Caki2 (cell line): ENCODE measurements at regions not wholly inside any gene's neighbourhood (a gene's known extent, or its start where the extent isn't known, plus 50 kb on each side); places are given as distances from the start of the nearest gene placed in this dataset.

ENCODE experiments used
- DNase-seq: peaks from one replicate; pipeline ENCODE4 v3.0.0-alpha.2; 2015; ENCODE audit warnings: low read depth
- in situ Hi-C: cut with HindIII; loops from 2 replicates; pipeline ENCODE4 v1.10.0; 2016; ENCODE audit warnings: low sequenced_read_pairs, low pct_unique_long_range_greater_than_20kb, mixed read lengths

- DNase-seq: no peak
- in situ Hi-C loops: no loop called here
Observed at GRCh38 chr3:170792471-170792870, 77.5 kb downstream of the RPL22L1 start.

- DNase-seq: no peak
- in situ Hi-C loops: no loop called here
Observed at GRCh38 chr3:170790647-170791046, 79.3 kb downstream of the RPL22L1 start.

- no peak for DNase-seq
- in situ Hi-C loops: no loop called here
Observed at GRCh38 chr3:170787464-170787863, 82.5 kb downstream of the RPL22L1 start.

DNA sequence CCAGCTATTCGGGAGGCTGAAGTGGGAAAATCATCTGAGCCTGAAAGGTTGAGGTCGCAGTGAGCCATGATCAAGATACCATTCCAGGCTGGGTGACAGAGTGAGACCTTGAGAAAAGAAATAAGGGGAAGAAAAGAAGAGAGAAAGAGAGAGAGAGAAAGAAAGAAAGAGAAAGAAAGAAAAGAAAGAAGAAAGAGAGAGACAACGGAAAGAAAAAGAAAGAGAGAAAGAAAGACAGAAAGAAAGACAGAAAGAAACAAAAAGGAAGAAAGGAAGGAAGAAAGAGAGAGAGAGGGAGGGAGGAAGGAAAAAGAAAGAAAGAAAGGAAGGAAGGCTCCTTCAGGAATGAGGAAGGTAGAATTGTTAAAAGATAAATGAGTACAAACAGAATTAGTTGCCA lies 84.5 kb downstream of the RPL22L1 start:
- DNase-seq: no peak
- in situ Hi-C loops: no loop called here

DNA sequence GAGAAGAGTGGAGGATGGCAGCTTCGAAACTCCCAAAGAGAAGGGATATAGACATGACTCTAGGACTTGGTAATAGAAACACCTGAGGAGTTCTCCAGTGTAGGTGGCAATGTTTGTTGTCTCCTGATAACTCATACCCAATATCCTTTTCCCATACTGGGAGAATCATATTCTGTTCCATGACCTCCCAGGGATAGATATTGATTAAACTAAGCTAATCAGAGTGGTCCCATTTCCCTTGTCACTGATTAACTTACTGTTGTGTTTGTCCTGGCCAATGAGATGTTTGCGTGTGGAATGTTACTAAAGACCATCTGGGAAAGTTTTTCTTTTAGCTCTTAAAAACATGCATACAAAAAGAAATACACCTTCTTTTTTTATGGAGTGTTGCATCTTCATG lies 85.6 kb downstream of the RPL22L1 start:
- in situ Hi-C loops: no loop called here
- no peak for DNase-seq

DNA sequence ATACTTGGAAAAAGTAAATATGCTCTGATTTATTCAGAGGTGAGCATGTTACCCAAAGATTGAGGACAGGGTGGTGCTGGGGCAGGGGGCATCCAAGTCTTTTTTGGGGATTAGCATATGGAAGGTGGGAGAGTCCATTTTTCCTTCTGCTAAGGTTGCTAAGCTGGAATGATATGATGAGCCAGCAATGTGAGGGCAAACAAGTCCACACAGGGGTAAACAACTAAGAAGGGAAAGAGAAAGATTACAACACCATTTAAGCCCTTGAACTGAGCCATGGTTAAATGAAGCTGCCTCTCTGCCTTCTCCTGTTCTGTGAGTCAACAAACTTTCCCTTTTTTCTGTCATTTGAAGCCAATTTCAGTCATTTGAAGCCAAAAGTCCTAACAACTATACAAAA lies 89.0 kb downstream of the RPL22L1 start:
- in situ Hi-C loops: no loop called here
- no peak for DNase-seq

GRCh38 chr3:170780471-170780870 lies 89.5 kb downstream of the RPL22L1 start:
- no peak for DNase-seq
- in situ Hi-C loops: no loop called here

GRCh38 chr3:170778240-170779217 lies 91.5 kb downstream of the RPL22L1 start:
- DNase-seq: no peak
- in situ Hi-C loops: no loop called here

DNA sequence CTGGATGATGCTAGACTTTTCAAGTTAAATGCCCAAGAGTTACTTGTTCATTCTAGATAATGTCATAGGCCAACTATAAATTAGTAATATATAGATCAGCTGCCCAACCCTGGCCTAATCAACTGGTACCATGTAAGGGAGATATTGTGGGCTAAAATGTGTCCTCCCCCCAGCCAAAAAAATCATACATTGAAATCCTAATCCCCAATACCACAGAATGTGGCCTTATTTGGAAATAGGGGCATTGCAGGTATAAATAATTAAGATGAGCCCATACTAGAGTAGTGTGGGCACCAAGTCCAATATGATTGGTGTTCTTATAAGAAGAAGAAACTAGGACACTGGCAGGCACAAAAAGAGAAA lies 92.5 kb downstream of the RPL22L1 start:
- in situ Hi-C loops: no loop called here
- DNase-seq: no peak

GRCh38 chr3:170776887-170777563 lies 93.0 kb downstream of the RPL22L1 start:
- in situ Hi-C loops: no loop called here

GRCh38 chr3:170773682-170774425 lies 96.1 kb downstream of the RPL22L1 start:
- in situ Hi-C loops: no loop called here
- no peak for DNase-seq

More at GRCh38 chr3:170776887-170777563, 93.0 kb downstream of the RPL22L1 start:
- no peak for DNase-seq

DNA sequence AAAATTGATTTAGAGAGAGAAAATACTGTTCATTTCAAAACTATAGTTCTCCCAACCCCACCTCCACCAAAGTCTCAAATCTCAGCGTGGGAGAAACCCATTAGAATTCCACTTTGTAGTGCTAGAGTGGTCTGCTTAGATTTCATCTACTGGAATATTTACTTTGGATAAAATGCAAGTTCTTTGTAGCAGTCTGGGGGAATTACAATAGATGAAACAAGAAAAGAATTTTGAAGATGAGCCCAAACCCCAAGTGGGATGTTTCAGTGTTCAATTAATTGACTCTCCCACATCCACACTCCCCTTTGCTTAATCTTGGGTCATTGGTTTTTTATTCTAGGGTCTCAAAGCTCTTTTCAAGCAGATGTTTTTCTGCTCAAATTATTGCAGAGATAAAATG lies 97.8 kb downstream of the RPL22L1 start:
- in situ Hi-C loops: no loop called here
- DNase-seq: no peak

GRCh38 chr3:170768334-170768801 lies 101.6 kb downstream of the RPL22L1 start:
- DNase-seq: no peak
- in situ Hi-C loops: no loop called here

DNA sequence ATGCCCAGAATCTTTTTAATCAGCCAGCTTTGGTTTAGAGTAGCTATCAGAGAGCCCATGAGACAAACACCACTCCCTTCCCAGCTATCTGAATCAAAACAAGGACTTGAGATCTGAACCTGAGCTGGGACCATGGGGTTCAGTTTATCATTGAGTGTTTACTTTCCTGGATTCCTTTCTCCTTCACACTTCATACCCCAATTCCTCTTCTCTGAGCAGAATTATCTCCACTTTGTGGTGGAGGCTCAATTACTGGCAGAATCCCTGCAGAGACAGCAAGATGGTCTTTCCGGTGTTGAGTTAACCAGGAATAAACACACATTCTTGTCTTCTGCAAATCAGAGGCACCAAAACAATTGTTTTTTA lies 102.4 kb downstream of the RPL22L1 start:
- DNase-seq: no peak
- in situ Hi-C loops: no loop called here

DNA sequence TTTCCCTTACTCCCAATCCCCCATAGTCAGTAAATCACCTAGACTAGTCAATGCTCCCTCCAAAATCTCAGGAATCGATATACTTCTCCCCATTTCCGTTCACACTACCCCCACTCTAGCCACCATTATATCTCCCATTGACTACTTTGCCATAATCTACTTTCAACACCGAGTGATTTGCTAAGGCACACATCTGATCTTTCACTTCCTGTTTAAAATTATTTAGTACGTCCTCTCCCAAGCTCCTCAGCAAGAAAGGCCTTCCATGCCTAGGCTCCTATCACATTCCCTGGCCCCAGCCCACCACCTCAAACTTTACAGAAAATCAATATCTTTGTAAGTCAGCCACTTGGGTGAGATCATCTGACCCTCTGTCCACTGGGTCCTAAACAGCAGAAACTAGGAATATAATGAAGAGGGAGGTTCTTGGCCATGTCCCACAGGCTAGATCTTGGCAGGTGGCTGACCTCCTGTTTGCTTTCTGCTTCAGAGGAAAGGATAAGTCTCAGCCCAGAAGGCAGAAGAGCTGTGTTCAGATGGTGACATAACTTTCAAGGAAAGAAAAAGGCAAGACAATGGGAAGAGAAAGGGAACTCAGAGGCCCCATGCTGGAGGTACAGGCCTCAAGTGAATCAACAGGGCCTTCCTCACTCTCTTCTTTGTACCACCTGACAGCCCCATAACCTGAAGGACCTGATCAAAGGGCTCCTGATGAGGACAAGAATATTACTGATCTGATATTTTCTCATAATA lies 103.0 kb downstream of the RPL22L1 start:
- in situ Hi-C loops: no loop called here
- DNase-seq: no peak

- no peak for DNase-seq
- in situ Hi-C loops: no loop called here
Observed at GRCh38 chr3:170766253-170766652, 103.7 kb downstream of the RPL22L1 start.

DNA sequence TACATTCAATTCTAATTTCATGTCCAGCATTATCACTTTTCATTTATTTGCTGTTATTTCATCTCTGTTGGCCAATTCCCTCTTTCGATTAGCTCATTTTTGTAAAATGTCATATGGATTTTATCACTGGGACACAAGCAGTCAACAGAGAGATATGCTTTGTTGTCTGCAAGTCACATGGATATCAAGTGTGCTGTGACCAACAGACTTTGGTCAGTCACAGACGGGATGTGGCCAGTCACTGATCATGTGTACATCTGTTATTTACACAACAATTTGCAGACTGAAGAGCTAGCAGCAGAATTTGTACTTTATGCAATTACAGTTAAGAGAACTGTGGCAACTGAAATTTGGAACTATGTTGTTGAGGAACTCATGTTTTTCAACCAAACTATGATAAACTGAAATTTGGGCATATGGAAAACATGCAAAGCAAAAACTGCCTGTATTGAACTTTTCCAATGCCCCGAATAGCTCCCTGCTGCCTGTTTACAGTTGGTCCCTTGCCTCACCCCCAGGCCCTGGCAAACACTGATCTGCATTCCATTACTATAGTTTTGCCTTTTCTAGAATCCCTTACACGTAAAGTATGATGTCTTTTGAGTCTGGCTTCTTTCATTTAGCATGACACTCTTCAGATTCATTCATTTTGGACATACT lies 104.4 kb downstream of the RPL22L1 start:
- DNase-seq: no peak
- in situ Hi-C loops: no loop called here

DNA sequence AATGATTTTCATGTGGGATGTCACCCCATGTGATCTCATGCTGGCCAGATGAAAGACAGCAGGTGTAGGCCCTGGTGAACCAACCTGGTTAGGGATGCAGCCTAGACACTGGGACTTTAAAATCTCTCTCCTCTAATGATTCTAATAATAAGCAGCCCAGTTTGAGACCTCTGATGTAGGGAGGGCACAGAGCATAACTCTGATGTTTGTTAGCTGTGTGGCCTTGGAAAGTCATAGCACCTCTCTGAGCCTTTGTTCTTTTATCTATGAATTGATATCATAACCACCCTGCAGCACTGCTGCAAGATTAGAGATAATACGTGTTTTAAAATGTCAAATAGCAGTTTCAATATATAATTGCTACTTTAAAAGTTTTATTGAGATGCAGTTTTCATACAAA lies 106.0 kb downstream of the RPL22L1 start:
- in situ Hi-C loops: no loop called here
- no peak for DNase-seq
